ENCODE measurements at regions not wholly inside any gene's neighbourhood (a gene's known extent, or its start where the extent isn't known, plus 50 kb on each side); places are given as distances from the start of the nearest gene placed in this dataset.

DNA sequence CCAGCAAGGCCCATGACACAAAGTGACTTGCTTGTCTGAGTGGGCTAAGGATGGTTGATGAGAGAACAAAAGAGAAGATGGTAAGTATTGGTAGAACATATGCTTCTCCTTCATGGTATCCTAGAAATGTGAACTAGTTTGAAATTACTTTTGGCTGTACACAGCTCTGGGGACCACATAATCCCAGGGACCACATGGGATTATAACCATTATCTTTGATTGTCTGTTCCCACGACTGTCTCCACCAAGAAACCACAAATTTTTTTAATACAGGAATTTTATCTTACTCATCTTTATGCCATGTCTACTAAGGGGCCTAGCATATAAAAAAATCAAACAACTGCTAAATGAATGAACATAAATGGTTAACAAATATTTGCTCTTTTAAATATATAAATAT, 155.3 kb upstream of the PRICKLE2 start:
- TF ChIP-seq ARNT (IDR thresholded peaks at IDR 0.05) (no peak), NFRKB (IDR thresholded peaks at IDR 0.05) (no peak), BHLHE40 (IDR thresholded peaks at IDR 0.05; ENCODE audit: borderline replicate concordance) (no peak), CTBP1 (IDR thresholded peaks at IDR 0.05; ENCODE audit: borderline replicate concordance) (no peak), HDGF (IDR thresholded peaks at IDR 0.05; ENCODE audit: borderline replicate concordance) (no peak), L3MBTL2 (conservative IDR thresholded peaks at IDR 0.05) (no peak), LEF1 (IDR thresholded peaks at IDR 0.05; ENCODE audit: borderline replicate concordance) (no peak), SUZ12 (IDR thresholded peaks at IDR 0.05) (no peak), FOXK2 (IDR thresholded peaks at IDR 0.05) (no peak), SP1 (IDR thresholded peaks at IDR 0.05) (no peak), ZNF384 (IDR thresholded peaks at IDR 0.05) (no peak), FOXM1 (IDR thresholded peaks at IDR 0.05; ENCODE audit: borderline replicate concordance) (no peak)
- POLR2A ChIA-PET, result no interaction called here
- CTCF ChIA-PET, result interaction anchor here (0.7 kb wide), 1 partner anchor 350 kb away, joined by 3 read pairs; no protein-coding TSS in a partner anchor
- no peak for DNase-seq (ENCODE audit: extremely low spot score)

DNA sequence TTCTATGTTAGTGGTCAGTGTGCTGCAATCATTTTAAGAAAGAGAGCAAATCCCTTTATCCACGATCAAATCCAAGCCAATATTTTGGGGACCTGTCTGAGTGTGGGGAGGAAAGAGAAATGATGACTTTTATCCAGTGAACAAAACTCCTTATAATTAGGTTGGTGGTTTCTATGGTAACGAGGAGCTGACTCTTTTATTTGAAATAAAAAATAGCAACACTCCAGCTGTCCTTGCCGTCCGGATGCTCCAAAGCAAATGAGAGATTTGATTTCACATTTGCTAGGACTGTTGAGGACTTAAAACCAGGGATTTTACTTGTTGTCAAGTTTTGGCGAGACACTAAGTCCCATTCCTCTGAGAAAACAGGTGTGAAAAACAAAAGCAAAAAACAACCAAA, 154.0 kb upstream of the PRICKLE2 start:
- POLR2A ChIA-PET, result no interaction called here
- TF ChIP-seq ARNT (IDR thresholded peaks at IDR 0.05) (no peak), HDGF (IDR thresholded peaks at IDR 0.05; ENCODE audit: borderline replicate concordance) (no peak), ELF4 (IDR thresholded peaks at IDR 0.05) (no peak), L3MBTL2 (conservative IDR thresholded peaks at IDR 0.05) (no peak), PKNOX1 (IDR thresholded peaks at IDR 0.05) (no peak), TARDBP (IDR thresholded peaks at IDR 0.05) (no peak), CTBP1 (IDR thresholded peaks at IDR 0.05; ENCODE audit: borderline replicate concordance) (no peak), FOXA1 (IDR thresholded peaks at IDR 0.05) (no peak), LEF1 (IDR thresholded peaks at IDR 0.05; ENCODE audit: borderline replicate concordance) (no peak)
- no peak for DNase-seq (ENCODE audit: extremely low spot score)
- CTCF ChIA-PET, result no interaction called here

DNA sequence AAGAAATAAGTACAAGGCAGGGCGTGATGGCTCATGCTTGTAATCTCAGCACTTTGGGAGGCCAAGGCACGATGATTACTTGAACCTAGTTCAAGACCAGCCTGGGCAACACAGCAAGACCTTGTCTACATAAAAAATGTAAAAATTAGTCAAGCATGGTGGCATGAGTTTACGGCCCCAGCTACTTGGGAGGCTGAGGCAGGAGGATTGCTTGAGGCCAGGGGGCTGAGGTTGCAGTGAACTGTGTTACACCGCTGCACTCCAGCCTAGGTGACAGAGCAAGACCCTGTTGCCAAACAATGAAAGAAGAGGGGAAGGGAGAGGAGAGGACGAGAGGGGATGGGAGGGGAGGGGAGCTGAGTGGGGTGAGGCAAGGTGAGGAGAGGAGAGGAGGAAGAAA, 152.7 kb upstream of the PRICKLE2 start:
- ChIA-PET CTCF (no interaction called here), POLR2A (no interaction called here)
- DNase-seq (ENCODE audit: extremely low spot score), result no peak
- TF ChIP-seq TARDBP (IDR thresholded peaks at IDR 0.05), result no peak
- no peak for TF ChIP-seq FOXK2 (IDR thresholded peaks at IDR 0.05)
- TF ChIP-seq NFRKB (IDR thresholded peaks at IDR 0.05), result no peak
- no peak for TF ChIP-seq FOXA1 (IDR thresholded peaks at IDR 0.05)
- TF ChIP-seq LEF1 (IDR thresholded peaks at IDR 0.05; ENCODE audit: borderline replicate concordance), result no peak
- TF ChIP-seq L3MBTL2 (conservative IDR thresholded peaks at IDR 0.05), result no peak
- no peak for TF ChIP-seq FOXM1 (IDR thresholded peaks at IDR 0.05; ENCODE audit: borderline replicate concordance)
- no peak for TF ChIP-seq ZNF384 (IDR thresholded peaks at IDR 0.05)
- no peak for TF ChIP-seq BHLHE40 (IDR thresholded peaks at IDR 0.05; ENCODE audit: borderline replicate concordance)
- TF ChIP-seq PKNOX1 (IDR thresholded peaks at IDR 0.05), result no peak
- TF ChIP-seq SUZ12 (IDR thresholded peaks at IDR 0.05), result no peak

DNA sequence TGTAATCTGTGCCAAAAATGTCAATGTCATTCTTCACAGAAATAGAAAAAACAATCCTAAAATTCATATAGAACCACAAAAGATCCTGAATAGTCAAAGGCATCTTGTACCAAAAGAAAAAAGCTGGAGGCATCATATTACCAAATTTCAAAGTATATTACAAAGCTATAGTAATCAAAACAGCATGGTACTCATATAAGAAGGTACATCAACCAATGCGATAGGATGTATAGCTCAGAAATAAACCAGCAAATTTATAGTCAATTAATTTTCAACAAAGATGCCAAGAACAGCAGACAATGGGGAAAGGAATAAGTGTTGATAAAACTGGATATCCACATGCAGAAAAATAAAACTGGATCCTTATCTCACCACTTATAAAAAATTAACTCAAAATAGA, 150.5 kb upstream of the PRICKLE2 start:
- ChIA-PET CTCF (no interaction called here), POLR2A (no interaction called here)
- TF ChIP-seq SP1 (IDR thresholded peaks at IDR 0.05) (no peak), PKNOX1 (IDR thresholded peaks at IDR 0.05) (no peak), HDGF (IDR thresholded peaks at IDR 0.05; ENCODE audit: borderline replicate concordance) (no peak), ARNT (IDR thresholded peaks at IDR 0.05) (no peak), ZNF384 (IDR thresholded peaks at IDR 0.05) (no peak), TARDBP (IDR thresholded peaks at IDR 0.05) (no peak)
- no peak for DNase-seq (ENCODE audit: extremely low spot score)

GRCh38 chr3:64369390-64369789, 144.1 kb upstream of the PRICKLE2 start:
- no peak for TF ChIP-seq BHLHE40 (IDR thresholded peaks at IDR 0.05; ENCODE audit: borderline replicate concordance)
- CTCF ChIA-PET, result no interaction called here
- DNase-seq (ENCODE audit: extremely low spot score), result no peak
- POLR2A ChIA-PET, result no interaction called here

DNA sequence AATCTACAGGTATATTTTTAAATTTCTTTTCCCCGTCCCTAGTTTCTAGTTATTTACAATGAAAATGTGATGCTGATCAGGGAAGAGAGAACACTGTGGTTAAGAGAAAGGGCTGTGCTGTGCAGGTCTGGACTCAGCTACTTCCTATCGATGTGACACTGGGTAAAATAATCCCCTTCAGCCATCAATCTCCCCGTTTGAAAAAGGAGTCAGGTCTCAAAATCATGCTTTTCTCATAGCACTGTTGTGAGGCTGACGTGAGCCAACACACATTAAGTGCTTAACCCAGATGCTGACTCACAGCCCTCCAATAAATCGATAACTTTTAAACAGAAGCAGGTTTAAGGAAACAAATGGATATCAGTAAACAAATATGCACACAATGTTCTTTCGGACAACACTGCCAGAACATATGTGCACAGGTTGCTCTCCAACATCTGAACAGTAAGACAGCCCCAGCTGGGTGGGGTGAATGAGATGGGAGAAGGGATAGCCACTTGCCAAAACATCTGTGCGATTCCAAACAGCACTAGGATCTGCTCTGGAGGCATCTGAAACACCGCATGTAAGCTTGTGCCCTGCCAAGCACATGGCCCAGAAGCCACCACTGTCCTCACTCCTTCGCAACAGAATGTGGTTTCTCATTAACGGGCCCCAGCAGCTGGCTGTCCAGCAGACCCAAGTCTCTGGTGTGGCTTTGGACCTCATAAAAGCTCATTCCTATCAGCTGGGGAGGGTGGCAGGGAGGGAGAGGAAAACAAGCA, 143.2 kb upstream of the PRICKLE2 start:
- ChIA-PET CTCF (no interaction called here), POLR2A (no interaction called here)
- DNase-seq (ENCODE audit: extremely low spot score), result no peak
- TF ChIP-seq PKNOX1 (IDR thresholded peaks at IDR 0.05) (no peak), FOXA1 (IDR thresholded peaks at IDR 0.05) (no peak), LEF1 (IDR thresholded peaks at IDR 0.05; ENCODE audit: borderline replicate concordance) (no peak), SP1 (IDR thresholded peaks at IDR 0.05) (no peak), L3MBTL2 (conservative IDR thresholded peaks at IDR 0.05) (no peak), FOXK2 (IDR thresholded peaks at IDR 0.05) (no peak), HDGF (IDR thresholded peaks at IDR 0.05; ENCODE audit: borderline replicate concordance) (no peak), BHLHE40 (IDR thresholded peaks at IDR 0.05; ENCODE audit: borderline replicate concordance) (no peak), TARDBP (IDR thresholded peaks at IDR 0.05) (no peak), ARNT (IDR thresholded peaks at IDR 0.05) (no peak), ELF4 (IDR thresholded peaks at IDR 0.05) (no peak)
